Suprapubic skin (tissue), 4 donors: ENCODE measurements at regions not wholly inside any gene's neighbourhood (a gene's known extent, or its start where the extent isn't known, plus 50 kb on each side); places are given as distances from the start of the nearest gene placed in this dataset.

ENCODE experiments used
- EP300 ChIP-seq: sonication (generic); formaldehyde crosslinking; IDR thresholded peaks from one replicate; pipeline ENCODE4 v1.6.1; 2017; ENCODE audit warnings: antibody characterized with exemption
- POLR2AphosphoS5 ChIP-seq, 3 donors: sonication (generic); formaldehyde crosslinking; IDR thresholded peaks; one replicate each; pipeline ENCODE4 v1.6.1; 2017; ENCODE audit warnings: antibody characterized with exemption in 3 of 3
- TF ChIP-seq, protein P1 (sequence below), 2 donors: fragments of 200-600 bp in 1 of 2; fragments of 450-650 bp in 1 of 2; sonication (generic) in 1 of 2; IDR thresholded peaks; one replicate each; pipeline ENCODE4 v1.5.1; 2016 to 2019; ENCODE audit warnings: antibody characterized with exemption in 2 of 2, mild to moderate bottlenecking in 1 of 2, moderate library complexity in 1 of 2

DNA sequence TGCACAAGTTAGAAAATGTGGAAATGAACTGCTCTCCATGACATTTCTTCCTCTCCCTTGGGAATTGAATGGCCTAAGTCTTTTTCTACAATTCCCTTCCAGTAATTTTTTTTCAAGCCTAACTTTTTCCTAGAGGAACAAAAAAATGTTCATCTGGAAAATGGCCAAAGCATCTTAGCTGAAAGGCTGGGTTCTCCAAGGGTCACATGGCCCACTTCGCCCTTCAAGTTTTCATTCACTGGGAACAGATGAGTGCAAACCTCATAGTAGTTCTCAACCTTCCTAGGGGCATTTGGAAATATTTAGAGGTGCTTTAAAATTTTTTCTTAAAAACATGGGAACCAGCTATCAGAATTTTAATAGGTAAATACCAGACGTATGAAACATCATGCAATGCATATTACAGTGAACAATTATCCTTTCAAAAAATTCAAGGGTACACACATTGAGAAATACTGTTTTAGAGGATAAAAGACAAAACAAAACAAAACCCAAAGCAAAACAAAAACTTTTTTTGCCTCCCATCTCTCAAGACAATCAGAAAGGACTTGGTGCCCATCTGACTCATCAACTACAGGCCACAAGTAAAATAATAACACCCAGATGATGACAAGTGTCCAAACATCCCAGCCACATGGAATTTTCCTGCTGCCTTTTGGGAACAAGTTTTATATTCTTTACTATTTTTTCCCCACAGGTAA lies 208.8 kb downstream of the SLITRK6 start:
- no peak for TF ChIP-seq EP300
- TF ChIP-seq, protein P1, sequence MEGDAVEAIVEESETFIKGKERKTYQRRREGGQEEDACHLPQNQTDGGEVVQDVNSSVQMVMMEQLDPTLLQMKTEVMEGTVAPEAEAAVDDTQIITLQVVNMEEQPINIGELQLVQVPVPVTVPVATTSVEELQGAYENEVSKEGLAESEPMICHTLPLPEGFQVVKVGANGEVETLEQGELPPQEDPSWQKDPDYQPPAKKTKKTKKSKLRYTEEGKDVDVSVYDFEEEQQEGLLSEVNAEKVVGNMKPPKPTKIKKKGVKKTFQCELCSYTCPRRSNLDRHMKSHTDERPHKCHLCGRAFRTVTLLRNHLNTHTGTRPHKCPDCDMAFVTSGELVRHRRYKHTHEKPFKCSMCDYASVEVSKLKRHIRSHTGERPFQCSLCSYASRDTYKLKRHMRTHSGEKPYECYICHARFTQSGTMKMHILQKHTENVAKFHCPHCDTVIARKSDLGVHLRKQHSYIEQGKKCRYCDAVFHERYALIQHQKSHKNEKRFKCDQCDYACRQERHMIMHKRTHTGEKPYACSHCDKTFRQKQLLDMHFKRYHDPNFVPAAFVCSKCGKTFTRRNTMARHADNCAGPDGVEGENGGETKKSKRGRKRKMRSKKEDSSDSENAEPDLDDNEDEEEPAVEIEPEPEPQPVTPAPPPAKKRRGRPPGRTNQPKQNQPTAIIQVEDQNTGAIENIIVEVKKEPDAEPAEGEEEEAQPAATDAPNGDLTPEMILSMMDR (IDR thresholded peaks at IDR 0.05) = no peak
- TF ChIP-seq POLR2AphosphoS5 (IDR thresholded peaks at IDR 0.05) = no peak
